Right cardiac atrium (tissue), 5 donors: ENCODE measurements at regions not wholly inside any gene's neighbourhood (a gene's known extent, or its start where the extent isn't known, plus 50 kb on each side); places are given as distances from the start of the nearest gene placed in this dataset.
"Not testable (repeated sequence)": the region's sequence is repeated elsewhere in the genome, so short reads cannot be mapped to it uniquely, and the experiment has no call there.

Source experiments
- ATAC-seq, 2 donors: fragments of 200-7000 bp; cut with Tn5 transposase; one replicate each; pipeline versions ENCODE4 v1.8.0 to v1.9.1; 2020; ENCODE audit warnings: moderate library complexity in 2 of 2, mild to moderate bottlenecking in 1 of 2
- DNase-seq, 3 donors: peaks; one replicate each; pipeline ENCODE4 v3.0.0-alpha.2; 2020
- H3K27ac ChIP-seq: one replicate; pipeline ENCODE4 v1.5.1; 2013; ENCODE audit warnings: mild to moderate bottlenecking, low read length, control low read depth, moderate library complexity
- H3K27me3 ChIP-seq: one replicate; pipeline ENCODE4 v1.6.1; 2013; ENCODE audit not compliant: control insufficient read depth, insufficient read depth
- H3K4me1 ChIP-seq: one replicate; pipeline ENCODE4 v1.6.1; 2013; ENCODE audit warnings: low read length; ENCODE audit not compliant: control insufficient read depth, insufficient read depth
- H3K4me3 ChIP-seq: one replicate; pipeline ENCODE4 v1.5.1; 2013; ENCODE audit warnings: low read length, control low read depth
- H3K9me3 ChIP-seq: one replicate; pipeline ENCODE4 v1.6.1; 2013; ENCODE audit warnings: low read length; ENCODE audit not compliant: control insufficient read depth
- WGBS: extraction: QIAGEN DNeasy Blood & Tissue Kit; methylation state at CpG from one replicate; pipeline ENCODE4 v1.1.7; 2013; 5-methylcytosine and 5-hydroxymethylcytosine counted together
- intact Hi-C, 4 donors: fragments of 100-400 bp; cut with DNase I; formaldehyde crosslinking; loops; one replicate each; pipeline versions ENCODE4 v1.11.0 to v1.14.0; 2022 to 2023
- donor health status: healthy with polysubstance abuse.
- donor health status: DM: no; HTN: yes; CAD: no.
- donor health status: DM: no; HTN: no; CAD: no.
- donor health status: DM: no; HTN: yes; CAD: no; lungs with severe emphysema.
- donor health status: DM: yes; HTN: yes; CAD: no.

- ATAC-seq, result peak; percentile 93 to 95
- Histone ChIP-seq H3K27me3 (no peaks in the 10 kb centered on the region), H3K4me1 (peaks cover 11% of the 10 kb centered on the region), H3K27ac (peak overlapping the region; percentile 85), H3K9me3 (no peaks in the 10 kb centered on the region), H3K4me3 (peak overlapping the region; percentile 38)
- peak; percentile 90 to 96 (median 95) for DNase-seq
- intact Hi-C loops, result no loop called here
- WGBS, result 5% methylated on average over 31 of the region's 31 CpGs
Observed at GRCh38 chr15:99486371-99487336, 79.1 kb upstream of the MEF2A start.

GRCh38 chr15:99487337-99487730, 78.5 kb upstream of the MEF2A start:
- no peak for ATAC-seq
- Histone ChIP-seq H3K4me3 (no peak overlapping the region), H3K9me3 (no peaks in the 10 kb centered on the region), H3K27me3 (no peaks in the 10 kb centered on the region), H3K4me1 (peaks cover 11% of the 10 kb centered on the region), H3K27ac (peak overlapping the region; percentile 83)
- intact Hi-C loops, result no loop called here
- no peak for DNase-seq
- 90% methylated on average over 5 of the region's 5 CpGs for WGBS

- WGBS, result 96% methylated on average over 6 of the region's 6 CpGs
- Histone ChIP-seq H3K27ac (no peak overlapping the region), H3K4me1 (no peaks in the 10 kb centered on the region), H3K4me3 (no peak overlapping the region), H3K27me3 (no peaks in the 10 kb centered on the region), H3K9me3 (no peaks in the 10 kb centered on the region)
- intact Hi-C loops, result no loop called here
- no peak for DNase-seq
- ATAC-seq, result no peak
Observed at GRCh38 chr15:99492275-99492674, 73.5 kb upstream of the MEF2A start.

- intact Hi-C loops, result no loop called here
- no peak overlapping the region for H3K27ac ChIP-seq
- no peaks in the 10 kb centered on the region for H3K27me3 ChIP-seq
- H3K4me3 ChIP-seq, result no peak overlapping the region
- WGBS, result 98% methylated on average over 10 of the region's 10 CpGs
- no peaks in the 10 kb centered on the region for H3K4me1 ChIP-seq
- DNase-seq (no peak), ATAC-seq (no peak)
- H3K9me3 ChIP-seq, result no peaks in the 10 kb centered on the region
Observed at GRCh38 chr15:99492716-99493115, 73.1 kb upstream of the MEF2A start.

- Histone ChIP-seq H3K4me1 (no peaks in the 10 kb centered on the region), H3K4me3 (no peak overlapping the region), H3K27ac (no peak overlapping the region), H3K27me3 (no peaks in the 10 kb centered on the region), H3K9me3 (no peaks in the 10 kb centered on the region)
- no peak for ATAC-seq
- intact Hi-C loops, result no loop called here
- DNase-seq, result no peak
- 95% methylated on average over 11 of the region's 11 CpGs for WGBS
Observed at GRCh38 chr15:99493461-99493860, 72.3 kb upstream of the MEF2A start.

GRCh38 chr15:99494536-99495233, 71.1 kb upstream of the MEF2A start:
- intact Hi-C loops, H3K27ac ChIP-seq, H3K4me1 ChIP-seq, H3K27me3 ChIP-seq, H3K9me3 ChIP-seq, H3K4me3 ChIP-seq: not testable (repeated sequence)
- DNase-seq (peak in 1 of 3 donors; percentile 51), ATAC-seq (peak in 1 of 2 donors; percentile 7)
- 91% methylated on average over 40 of the region's 40 CpGs for WGBS

GRCh38 chr15:99495430-99496301, 70.1 kb upstream of the MEF2A start:
- intact Hi-C loops, result no loop called here
- Histone ChIP-seq H3K4me1 (no peaks in the 10 kb centered on the region), H3K9me3 (no peaks in the 10 kb centered on the region), H3K4me3 (no peak overlapping the region), H3K27ac (no peak overlapping the region), H3K27me3 (no peaks in the 10 kb centered on the region)
- DNase-seq (peak in 1 of 3 donors; percentile 39), ATAC-seq (peak in 1 of 2 donors; percentile 42)
- 44% methylated on average over 13 of the region's 13 CpGs for WGBS

- DNase-seq (peak in 1 of 3 donors; percentile 42), ATAC-seq (peak in 1 of 2 donors; percentile 10)
- H3K9me3 ChIP-seq, result no peaks in the 10 kb centered on the region
- H3K27me3 ChIP-seq, result no peaks in the 10 kb centered on the region
- intact Hi-C loops, result no loop called here
- H3K27ac ChIP-seq, result no peak overlapping the region
- H3K4me1 ChIP-seq, result no peaks in the 10 kb centered on the region
- WGBS, result 52% methylated on average over 9 of the region's 9 CpGs
- no peak overlapping the region for H3K4me3 ChIP-seq
Observed at GRCh38 chr15:99496302-99496629, 69.5 kb upstream of the MEF2A start.

GRCh38 chr15:99502182-99502581, 63.6 kb upstream of the MEF2A start:
- no peaks in the 10 kb centered on the region for H3K27me3 ChIP-seq
- ATAC-seq, result no peak
- peak in 1 of 3 donors; percentile 29 for DNase-seq
- no peak overlapping the region for H3K4me3 ChIP-seq
- intact Hi-C loops, result no loop called here
- H3K9me3 ChIP-seq, result no peaks in the 10 kb centered on the region
- peaks cover 4% of the 10 kb centered on the region for H3K4me1 ChIP-seq
- WGBS, result 95% methylated on average over 4 of the region's 4 CpGs
- H3K27ac ChIP-seq, result no peak overlapping the region

- intact Hi-C loops, result no loop called here
- Histone ChIP-seq H3K4me1 (peaks cover 6% of the 10 kb centered on the region), H3K27ac (no peak overlapping the region), H3K27me3 (no peaks in the 10 kb centered on the region), H3K9me3 (no peaks in the 10 kb centered on the region), H3K4me3 (no peak overlapping the region)
- ATAC-seq (no peak), DNase-seq (peak in 1 of 3 donors; percentile 6)
- WGBS, result 94% methylated on average over 5 of the region's 5 CpGs
Observed at GRCh38 chr15:99502661-99503060, 63.1 kb upstream of the MEF2A start.
